Frontal cortex (tissue), 3 donors: ENCODE measurements at regions not wholly inside any gene's neighbourhood (a gene's known extent, or its start where the extent isn't known, plus 50 kb on each side); places are given as distances from the start of the nearest gene placed in this dataset.

Source experiments
- DNase-seq, 2 donors: peaks; one replicate each; pipeline ENCODE4 v3.0.0; 2012; ENCODE audit warnings: low spot score in 2 of 2
- FAIRE-seq: peaks from 2 replicates; lab custom pipeline; 2012; peaks lifted over from hg19 to GRCh38; lab: Jason Lieb, UNC
- donor health status: control.
- donor health status: control.
- donor health status: control.

DNA sequence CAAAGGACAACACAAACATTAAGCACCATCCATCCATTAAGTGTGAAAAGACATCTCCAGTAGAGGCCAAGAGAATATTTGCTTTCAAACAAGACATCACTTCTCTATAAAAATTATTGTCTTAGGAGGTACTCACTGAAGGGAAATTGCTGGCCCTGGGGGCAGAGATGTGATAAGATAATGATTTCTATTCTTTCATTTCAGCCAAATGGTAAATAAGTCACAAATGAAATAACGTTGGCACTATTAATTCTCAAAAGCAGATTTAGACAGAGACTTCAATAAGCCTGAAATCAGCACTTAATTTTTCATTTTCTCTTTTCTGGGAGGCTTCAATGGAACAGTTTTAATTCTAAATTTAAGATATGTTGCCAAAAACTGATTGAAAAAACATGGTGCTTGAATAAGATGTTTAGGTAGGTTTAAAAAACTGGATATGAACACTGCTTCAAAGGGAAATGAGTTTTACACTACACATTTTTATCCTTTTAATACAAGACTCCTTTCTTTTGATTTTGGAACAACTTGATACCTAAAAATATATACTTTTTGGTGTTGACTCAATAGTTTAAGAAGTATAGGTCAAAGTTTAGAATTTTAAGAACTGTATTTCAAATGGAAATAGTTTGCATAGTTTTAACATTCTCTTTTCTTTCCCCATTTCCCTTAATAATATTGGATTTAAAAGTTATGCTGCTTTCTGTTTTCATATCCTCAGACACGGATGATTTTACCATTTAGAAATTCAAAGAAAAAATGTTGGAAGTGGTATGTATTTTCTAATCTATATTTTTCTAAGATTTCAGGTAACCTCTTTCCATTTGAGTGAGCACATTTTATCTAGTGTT lies 204.0 kb downstream of the AHR start:
- DNase-seq, result no peak
- no peak for FAIRE-seq

DNA sequence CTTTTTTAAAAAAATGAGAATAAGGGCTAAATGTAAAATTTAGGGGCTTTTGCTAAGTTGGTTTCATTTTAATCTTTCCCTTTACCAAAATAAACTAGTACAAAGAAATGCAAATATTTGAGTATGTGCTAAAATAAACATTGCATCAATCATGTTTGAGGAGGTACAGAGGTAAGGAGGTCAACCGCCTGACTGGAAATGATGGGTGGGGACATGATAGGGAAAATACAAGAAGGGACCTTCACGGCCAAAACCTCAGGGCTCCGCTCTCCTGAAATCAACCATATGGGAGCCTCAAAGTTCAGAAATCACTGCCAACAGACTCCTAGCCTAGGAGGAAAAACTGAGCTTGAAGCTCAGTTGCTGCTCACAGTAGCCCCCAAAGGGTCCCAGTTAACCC lies 207.6 kb downstream of the AHR start:
- FAIRE-seq (no peak), DNase-seq (no peak)

DNA sequence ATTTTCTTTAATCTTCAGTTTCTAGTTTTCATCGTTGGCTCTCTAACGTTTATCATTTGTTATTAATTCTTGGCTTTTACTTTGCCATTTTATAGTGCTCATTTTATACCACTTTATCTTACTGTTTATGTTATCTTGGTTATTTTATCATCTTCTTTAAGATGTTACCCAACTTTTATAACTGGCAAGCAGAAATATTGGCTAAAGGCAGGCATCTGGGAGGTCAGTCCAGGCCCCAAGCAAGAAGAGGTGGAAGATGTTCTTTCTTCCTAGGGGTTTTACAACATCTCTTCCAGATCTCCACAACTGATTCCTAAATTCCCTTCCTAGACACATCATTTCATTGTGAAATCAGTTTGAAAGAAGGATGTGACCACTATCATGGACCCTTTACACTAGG lies 208.1 kb downstream of the AHR start:
- DNase-seq, result no peak
- FAIRE-seq, result no peak

DNA sequence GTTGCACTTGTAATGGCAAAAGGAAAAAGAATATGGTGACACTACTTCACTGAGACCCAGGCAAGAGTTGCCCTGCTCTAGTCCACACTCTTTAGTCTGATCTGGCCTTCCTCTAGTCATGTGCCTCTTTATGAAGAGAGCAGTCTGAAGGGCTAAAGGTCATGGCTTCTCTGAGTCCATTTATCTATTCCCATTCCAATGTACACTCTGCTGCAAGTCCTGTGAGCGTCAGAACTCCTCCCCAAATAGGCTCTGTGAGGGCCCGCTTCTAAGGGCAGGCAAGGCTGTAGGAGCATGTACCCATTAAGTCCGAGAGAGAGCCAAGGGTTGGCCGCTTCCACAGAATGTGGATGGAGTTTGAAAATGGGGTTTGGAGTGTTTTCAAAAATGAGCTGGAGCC lies 209.3 kb downstream of the AHR start:
- DNase-seq (no peak), FAIRE-seq (no peak)

DNA sequence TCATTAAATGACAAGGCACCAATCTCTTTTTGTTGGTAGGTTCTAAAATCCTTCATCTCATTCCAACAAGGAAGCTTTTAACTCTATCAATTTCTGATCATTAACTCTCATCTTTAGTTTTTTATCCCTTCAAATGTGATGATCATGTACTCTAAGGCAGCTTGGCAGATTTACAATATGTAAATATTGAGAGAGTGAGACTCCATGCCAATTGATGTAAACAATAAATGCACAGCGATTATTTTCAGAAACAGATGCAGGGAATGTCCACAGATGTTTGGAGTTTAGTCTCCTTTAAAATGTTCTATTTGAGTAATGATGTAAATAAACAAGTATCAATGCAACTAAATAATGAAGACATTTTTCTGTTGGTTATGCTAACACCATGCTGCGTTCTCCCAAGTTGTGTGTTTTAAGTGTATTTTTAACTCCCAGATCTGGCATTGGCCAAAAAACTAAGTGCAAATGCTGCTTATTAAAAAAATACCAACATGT lies 213.8 kb downstream of the AHR start:
- DNase-seq, result no peak
- FAIRE-seq, result no peak

DNA sequence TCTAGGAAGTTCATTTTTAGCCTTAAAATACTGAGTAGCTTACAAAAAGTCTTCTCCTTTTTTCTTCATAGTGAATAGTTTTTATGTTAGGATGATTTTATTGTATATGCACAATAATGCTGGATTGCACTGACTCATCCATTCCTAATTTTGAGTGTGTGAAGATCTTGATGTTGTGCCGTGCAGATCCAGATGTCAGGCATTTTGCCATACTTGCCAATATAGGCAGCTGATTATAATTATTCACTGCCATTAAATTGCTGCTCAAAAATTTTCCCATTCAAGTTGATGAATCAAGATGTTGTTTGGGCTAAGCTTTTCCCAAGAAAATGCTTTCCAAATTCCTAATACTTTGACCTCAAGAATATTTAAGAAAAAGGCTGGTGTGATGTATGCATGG lies 218.3 kb downstream of the AHR start:
- FAIRE-seq, result no peak
- DNase-seq, result no peak

DNA sequence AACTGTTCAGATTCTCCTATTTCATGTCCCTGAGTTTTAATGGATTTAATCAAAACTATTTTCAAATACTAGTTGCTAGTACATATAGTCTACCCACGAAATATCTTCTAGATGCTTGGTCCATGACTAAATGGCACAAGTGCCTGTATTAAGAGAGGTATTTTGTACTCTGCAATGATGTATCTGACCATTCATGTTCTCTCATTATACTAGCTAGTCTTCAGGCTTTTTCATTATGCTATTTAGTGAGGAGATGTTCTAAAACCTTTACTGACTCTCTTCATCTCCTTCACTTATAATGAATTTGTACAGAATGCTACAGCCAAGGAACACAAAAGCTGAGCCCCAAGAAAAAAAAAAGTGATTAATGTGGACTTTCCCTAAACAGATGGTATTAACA lies 222.5 kb downstream of the AHR start:
- FAIRE-seq, result no peak
- DNase-seq, result no peak

DNA sequence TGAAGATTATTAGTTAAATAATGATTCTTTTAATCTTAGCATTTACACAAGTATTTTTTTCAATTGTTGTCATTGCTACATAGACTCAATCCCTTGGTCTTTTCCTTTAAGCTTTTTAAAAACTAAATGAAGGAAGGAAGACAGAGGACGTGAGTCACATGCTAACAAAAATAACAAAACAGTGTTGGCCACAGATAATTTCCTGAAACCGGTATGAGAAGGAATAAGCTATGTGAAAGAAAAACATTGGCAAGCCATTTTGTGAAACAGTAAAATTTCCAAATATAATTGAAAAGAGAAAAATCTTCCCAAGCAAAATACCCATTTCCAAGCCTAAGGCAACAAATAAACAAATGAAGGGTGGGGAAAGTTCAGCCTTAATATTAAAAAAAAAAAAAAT lies 223.0 kb downstream of the AHR start:
- no peak for DNase-seq
- no peak for FAIRE-seq

DNA sequence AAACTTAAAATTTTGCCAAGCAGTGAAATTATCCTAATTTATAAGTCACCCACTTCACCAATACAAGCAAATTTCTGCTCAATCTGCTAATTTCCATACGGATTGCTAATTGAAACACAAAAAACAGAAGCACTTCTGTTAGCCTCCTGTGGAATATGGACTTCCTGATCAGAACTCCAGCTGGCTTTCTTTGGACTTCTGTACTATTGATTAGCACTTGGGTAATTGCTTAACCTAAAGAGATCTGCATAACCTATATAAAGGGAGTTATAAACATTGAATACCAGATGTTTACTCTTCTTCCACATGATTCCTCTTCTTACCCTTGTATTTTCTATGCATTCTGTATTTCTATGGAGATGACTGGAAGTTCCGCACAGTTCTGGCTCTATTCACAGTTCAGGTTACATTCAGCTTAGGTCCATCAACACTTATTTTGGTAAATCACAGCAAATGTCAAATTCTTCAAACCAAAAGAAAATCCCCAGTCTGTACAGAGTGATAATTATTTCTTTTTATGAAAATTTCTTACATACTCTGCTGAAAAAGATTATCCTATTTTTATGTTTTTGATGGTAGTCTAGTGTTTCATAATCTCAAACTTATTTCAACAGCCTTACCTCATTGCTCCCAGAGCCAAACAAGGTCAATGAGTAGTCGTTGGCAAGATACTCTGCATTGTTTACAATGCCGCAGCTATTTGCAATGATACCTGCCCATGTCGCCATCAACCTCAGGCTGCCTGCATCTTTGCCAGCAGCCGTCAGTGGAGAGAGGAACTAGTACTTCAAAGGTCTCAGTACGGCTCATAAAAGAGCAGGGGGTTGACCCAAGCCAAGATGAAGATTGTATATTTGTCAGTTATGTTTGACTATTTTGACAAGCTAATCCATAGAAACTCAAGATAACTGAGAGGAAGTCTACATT lies 225.6 kb downstream of the AHR start:
- DNase-seq (no peak), FAIRE-seq (no peak)

DNA sequence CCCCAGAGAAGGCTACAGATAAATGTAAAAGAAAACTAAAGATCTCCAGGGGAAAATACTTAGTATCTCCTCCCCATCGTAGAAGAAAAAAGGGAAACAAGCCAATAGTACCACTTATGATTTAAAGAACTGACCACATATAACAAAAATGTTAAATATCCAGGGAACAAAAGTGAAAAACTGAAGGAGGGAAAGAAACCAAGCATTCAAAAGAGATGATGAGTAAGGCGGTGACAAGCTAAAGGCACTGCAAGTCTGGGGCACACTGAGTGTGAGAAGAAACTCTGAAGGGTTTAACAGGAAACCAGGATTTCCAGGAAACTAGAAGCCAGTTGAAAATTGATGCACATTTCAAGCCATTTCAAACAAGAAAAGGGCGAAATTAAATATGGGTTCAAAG lies 226.3 kb downstream of the AHR start:
- FAIRE-seq, result no peak
- no peak for DNase-seq

DNA sequence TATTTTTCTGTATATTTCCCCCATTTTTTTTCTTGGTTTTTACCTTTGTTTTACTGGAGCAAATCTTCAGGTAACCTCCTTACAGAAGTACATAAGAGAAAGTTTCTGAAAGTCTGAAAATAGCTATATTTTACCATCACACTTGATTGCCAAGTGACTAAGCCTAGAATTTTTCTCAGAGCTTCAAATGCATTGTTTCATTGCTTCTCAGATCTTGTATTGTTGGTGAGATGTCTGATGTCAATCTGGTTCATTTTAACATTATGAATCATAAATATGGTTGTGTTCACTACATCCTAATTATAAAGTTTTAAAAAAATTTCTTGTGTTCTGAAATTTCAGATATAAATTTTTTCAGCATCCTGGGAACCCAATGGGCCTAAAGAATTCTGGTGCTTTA lies 228.2 kb downstream of the AHR start:
- FAIRE-seq (no peak), DNase-seq (no peak)

DNA sequence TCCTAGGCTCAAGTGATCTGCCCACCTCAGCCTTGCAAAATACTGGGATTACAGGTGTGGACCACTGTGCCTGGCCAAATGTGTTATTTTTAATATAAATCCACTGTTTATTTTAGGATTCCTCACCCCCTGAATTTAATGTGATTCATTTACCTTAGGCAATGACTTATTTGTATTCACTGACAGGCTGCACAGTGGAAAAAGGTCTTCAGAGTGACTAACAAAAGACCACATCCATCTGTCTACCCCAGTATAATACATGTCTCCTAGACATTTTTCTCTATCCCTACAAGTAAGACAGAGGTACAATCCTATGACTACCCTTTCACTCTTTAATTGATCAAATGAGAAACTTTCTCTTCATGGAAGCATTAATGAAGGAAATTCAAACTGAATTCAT lies 230.2 kb downstream of the AHR start:
- DNase-seq (no peak), FAIRE-seq (no peak)

DNA sequence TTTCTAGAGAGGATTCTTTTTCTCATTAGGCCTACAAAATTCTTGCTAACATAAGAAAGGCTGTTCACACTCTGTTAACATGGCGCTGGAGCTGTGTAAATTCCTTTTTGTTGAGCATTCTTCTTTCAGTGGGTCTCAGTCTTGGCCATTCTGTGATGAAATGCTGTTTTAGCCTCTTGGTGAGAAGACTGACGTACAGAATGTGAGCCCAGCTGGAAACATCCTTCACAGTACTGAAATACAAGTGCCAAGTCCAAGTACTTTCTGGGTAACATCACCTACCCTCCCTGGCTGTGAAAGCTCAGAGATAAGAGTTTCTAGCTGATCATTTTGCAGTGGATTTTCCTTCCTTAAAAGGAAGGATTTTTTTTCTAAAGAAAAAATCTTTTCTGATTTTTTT lies 231.8 kb downstream of the AHR start:
- no peak for DNase-seq
- no peak for FAIRE-seq

DNA sequence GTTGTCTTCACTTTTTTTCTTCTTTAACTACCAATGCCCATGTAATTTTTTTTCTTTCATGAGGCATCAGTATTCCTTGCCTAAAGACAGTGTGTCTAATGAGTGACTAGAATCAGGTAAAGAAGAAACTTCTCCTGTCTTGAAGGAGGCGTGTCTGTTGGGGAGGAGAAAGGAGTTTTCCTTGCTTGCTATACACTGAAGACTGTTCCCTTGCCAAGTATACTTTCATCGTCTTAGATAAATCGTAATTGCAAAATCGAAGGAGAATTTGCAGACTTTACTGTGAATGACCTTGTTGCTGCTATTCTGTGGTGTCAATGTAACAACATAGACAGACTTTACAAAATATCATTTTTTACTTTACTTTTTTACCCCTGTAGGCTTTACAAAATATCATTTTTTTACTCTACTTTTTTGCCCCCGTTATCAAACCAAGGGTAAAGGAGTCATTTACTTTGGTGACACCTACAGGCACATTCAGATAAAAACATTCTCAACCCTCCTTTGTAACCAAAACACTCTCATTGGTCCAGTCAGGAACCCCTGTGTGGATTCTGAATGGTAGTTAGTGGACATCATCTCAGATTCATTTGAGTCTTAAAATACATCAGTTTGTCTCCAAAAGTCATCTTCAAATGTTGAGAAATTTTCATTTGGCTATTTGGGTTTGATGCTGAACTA lies 232.4 kb downstream of the AHR start:
- no peak for FAIRE-seq
- DNase-seq, result no peak

DNA sequence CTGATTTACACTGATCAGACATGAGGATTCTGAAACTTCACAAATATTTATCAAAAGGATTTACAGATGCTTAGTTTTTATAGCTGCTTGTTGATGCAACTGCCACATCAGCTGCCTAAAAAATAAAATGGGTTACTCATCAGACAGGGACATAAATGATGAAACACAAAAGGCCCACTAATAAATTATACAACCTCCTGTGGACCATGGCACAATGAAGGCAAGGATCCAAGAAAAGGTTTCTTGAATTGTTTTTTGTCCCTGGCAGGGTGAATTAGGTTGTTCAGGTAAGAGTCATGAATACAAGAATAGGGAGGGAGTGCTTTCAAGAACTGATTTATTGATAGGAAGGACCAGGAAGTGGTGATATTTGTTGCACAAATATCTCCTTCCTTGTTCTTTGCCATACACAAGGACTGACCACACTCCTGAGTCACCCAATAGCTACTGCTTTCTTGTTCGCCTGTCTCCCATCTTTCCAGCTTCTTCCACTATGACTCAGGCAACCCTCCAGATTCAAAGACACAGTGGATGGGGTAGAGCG lies 234.5 kb downstream of the AHR start:
- DNase-seq (no peak), FAIRE-seq (no peak)

DNA sequence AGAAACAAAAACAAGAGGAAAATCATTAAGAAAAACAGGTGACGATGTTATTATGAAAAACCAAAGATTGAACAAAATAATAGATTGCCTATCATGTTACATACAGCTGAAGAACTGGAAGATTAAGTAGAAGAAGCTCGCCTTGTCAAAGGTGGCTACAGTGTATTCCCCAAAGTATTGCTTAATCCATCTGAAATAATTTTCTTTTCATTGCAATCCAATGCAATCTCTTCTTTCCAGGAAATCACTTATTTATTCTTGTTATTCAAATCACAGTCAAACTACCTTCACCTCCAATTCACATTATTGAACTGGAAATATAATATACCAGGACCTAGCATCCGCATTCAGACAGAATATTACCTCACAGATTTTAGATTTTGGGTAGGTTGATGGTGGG lies 235.9 kb downstream of the AHR start:
- DNase-seq (no peak), FAIRE-seq (no peak)

DNA sequence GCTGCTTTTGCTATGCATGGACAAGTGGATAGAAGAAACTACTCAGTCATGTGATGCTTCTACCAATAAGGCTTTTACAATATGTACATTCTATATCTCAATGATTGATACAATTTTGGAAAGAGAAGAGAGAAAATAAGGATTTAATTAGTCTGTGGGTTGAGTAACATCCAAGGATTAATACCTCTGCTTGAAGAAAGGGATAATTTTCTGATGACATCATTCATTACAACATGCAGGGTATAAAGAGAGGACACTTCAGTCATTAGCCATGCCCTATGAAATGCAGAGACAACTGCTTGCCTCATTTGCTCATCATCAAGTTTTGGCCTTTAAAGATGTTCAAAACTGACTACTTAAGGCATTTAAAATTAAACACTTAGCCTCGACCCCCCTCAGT lies 237.3 kb downstream of the AHR start:
- no peak for DNase-seq
- no peak for FAIRE-seq

DNA sequence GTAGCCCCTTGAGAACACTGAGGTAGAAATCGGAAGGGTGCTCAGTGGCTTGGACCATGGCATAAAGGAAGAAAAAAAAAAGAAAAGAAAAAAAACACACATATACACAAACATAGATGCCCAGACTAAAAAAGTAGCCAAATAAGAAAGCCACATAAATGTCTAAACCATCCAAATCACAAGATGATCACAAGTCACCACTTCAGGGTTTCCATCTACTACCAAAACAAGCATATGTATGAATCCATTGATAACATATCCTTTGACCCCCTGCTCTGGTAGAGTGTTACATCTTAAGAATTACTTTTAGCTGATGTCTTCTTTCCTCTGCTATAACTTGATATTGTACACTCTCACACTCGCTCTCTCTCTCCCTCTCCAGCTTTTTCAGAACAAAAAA lies 245.9 kb downstream of the AHR start:
- DNase-seq, result no peak
- FAIRE-seq, result no peak

DNA sequence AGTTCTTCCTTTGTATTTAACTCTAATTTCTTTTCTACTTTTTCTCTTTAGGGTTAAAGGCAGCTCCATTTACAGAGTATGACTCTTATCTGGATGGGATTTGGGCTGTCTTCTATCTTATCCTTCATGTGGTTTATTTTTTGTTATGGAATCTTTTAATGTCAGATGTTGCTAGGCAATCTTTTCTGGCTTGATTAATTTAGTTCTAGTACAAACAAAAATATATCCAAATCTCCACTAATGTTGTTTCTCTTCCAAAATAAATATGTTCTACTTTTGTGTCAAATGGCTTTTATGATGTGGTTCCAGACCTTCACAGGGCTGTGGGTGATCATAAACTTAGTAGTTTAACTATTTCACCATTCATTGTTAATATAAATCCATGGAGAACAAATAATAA lies 246.9 kb downstream of the AHR start:
- DNase-seq, result no peak

DNA sequence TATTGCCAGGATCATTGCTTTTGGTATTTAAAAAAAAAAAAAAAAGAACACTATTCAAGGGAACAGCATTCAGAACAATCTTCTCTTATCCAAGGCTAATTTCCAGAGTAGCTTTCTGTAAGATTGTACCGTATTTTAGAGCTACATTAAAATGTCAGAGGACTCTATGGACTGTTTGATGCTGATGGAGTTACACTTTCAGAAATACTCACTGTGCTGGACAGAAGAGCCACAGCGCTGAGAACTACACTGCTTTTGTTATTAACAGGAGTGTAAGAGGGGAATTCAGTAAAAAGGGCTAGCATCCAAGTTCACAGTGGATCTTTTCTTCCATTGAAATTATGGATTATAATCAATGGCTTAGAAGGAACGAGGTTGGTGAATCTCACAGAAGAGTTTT lies 247.7 kb downstream of the AHR start:
- DNase-seq (no peak), FAIRE-seq (no peak)

More for the DNA sequence above, 246.9 kb downstream of the AHR start:
- no peak for FAIRE-seq
